Thymus (tissue), 11 donors: ENCODE measurements at regions not wholly inside any gene's neighbourhood (a gene's known extent, or its start where the extent isn't known, plus 50 kb on each side); places are given as distances from the start of the nearest gene placed in this dataset.

Experiments used
- DNase-seq, 9 donors: peaks; one replicate each; pipeline ENCODE4 v3.0.0-alpha.2; 2013; ENCODE audit warnings: low spot score in 9 of 9, low read depth in 6 of 9, missing footprints in 1 of 9
- H3K27ac ChIP-seq, 2 donors: one replicate each; pipeline ENCODE4 v1.5.1; 2013; ENCODE audit warnings: control low read depth in 1 of 2, low read depth in 1 of 2, low read length in 1 of 2, mild to moderate bottlenecking in 1 of 2, moderate library complexity in 1 of 2
- H3K27me3 ChIP-seq, 2 donors: one replicate each; pipeline ENCODE4 v1.5.1; 2013; ENCODE audit warnings: low read length in 1 of 2; ENCODE audit not compliant: control insufficient read depth in 2 of 2, insufficient read depth in 1 of 2
- H3K36me3 ChIP-seq, 2 donors: one replicate each; pipeline ENCODE4 v1.5.1; 2013; ENCODE audit warnings: low read length in 1 of 2, mild to moderate bottlenecking in 1 of 2, moderate library complexity in 1 of 2; ENCODE audit not compliant: control insufficient read depth in 2 of 2, insufficient read depth in 2 of 2
- H3K4me1 ChIP-seq, 2 donors: one replicate each; pipeline ENCODE4 v1.5.1; 2013; ENCODE audit warnings: low read length in 2 of 2; ENCODE audit not compliant: control insufficient read depth in 2 of 2, insufficient read depth in 2 of 2
- H3K4me3 ChIP-seq, 2 donors: one replicate each; pipeline ENCODE4 v1.5.1; 2013; ENCODE audit warnings: low read length in 2 of 2, control low read depth in 1 of 2, mild to moderate bottlenecking in 1 of 2
- H3K9me3 ChIP-seq, 2 donors: one replicate each; pipeline ENCODE4 v1.5.1; 2013; ENCODE audit warnings: low read length in 1 of 2, mild to moderate bottlenecking in 1 of 2; ENCODE audit not compliant: control insufficient read depth in 2 of 2, insufficient read depth in 1 of 2
- WGBS: extraction: QIAGEN DNeasy Blood & Tissue Kit; methylation state at CpG from one replicate; pipeline ENCODE4 v1.1.7; 2013; 5-methylcytosine and 5-hydroxymethylcytosine counted together
- donor health status: healthy.

GRCh38 chr2:75952173-75952572 lies 241.5 kb upstream of the GCFC2 start:
- Histone ChIP-seq H3K9me3 (no peaks in the 10 kb centered on the region), H3K4me1 (no peaks in the 10 kb centered on the region), H3K36me3 (no peaks in the 10 kb centered on the region), H3K27ac (no peak overlapping the region), H3K4me3 (no peak overlapping the region), H3K27me3 (no peaks in the 10 kb centered on the region)
- no peak for DNase-seq
- WGBS: 88% methylated on average over 1 of the region's 1 CpG

DNA sequence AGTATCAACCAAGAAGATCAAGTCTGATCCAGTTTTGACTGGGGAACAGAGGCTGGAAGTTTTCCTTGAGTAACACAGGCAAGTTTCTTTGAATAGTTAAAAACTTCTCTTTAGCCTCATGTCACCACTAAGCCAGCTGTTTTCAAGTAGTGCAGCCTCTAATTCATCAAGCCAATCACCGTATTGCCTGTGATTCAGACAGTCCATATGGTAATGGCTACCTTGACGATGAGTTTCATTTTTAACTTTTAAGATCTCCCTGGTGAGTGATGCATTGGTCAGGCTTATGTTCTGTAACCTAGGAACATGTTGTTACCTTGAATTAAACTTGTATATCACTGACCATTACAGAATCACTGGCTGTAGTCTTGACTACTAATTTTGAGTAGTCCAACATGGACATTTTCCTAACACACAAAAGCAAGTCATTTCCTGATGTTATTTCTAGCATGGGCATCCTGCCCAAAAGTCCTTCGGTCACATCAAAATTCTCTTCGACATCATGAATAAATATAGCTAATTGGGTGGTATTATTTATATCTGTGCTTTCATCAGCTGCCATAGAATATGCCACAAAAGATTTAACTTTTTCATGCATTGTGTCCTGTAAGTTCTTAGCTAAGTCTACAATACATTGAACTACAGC lies 238.8 kb upstream of the GCFC2 start:
- no peaks in the 10 kb centered on the region for H3K36me3 ChIP-seq
- no peak for DNase-seq
- 85% methylated on average over 4 of the region's 4 CpGs for WGBS
- no peaks in the 10 kb centered on the region for H3K27me3 ChIP-seq
- H3K9me3 ChIP-seq: no peaks in the 10 kb centered on the region
- H3K4me3 ChIP-seq: no peak overlapping the region
- H3K4me1 ChIP-seq: no peaks in the 10 kb centered on the region
- no peak overlapping the region for H3K27ac ChIP-seq

GRCh38 chr2:75936311-75936710 lies 225.6 kb upstream of the GCFC2 start:
- 90% methylated on average over 4 of the region's 4 CpGs for WGBS

GRCh38 chr2:75932996-75933395 lies 222.3 kb upstream of the GCFC2 start:
- Histone ChIP-seq H3K4me3 (no peak overlapping the region), H3K4me1 (no peaks in the 10 kb centered on the region), H3K27ac (no peak overlapping the region), H3K27me3 (no peaks in the 10 kb centered on the region), H3K9me3 (no peaks in the 10 kb centered on the region), H3K36me3 (no peaks in the 10 kb centered on the region)
- no peak for DNase-seq
- WGBS: 69% methylated on average over 2 of the region's 2 CpGs

More at GRCh38 chr2:75936311-75936710, 225.6 kb upstream of the GCFC2 start:
- Histone ChIP-seq H3K36me3 (no peaks in the 10 kb centered on the region), H3K4me1 (no peaks in the 10 kb centered on the region), H3K27me3 (no peaks in the 10 kb centered on the region), H3K4me3 (no peak overlapping the region), H3K9me3 (no peaks in the 10 kb centered on the region), H3K27ac (no peak overlapping the region)
- no peak for DNase-seq

- Histone ChIP-seq H3K4me3 (no peak overlapping the region), H3K4me1 (no peaks in the 10 kb centered on the region), H3K36me3 (no peaks in the 10 kb centered on the region), H3K9me3 (no peaks in the 10 kb centered on the region), H3K27me3 (no peaks in the 10 kb centered on the region), H3K27ac (no peak overlapping the region)
- WGBS: 93% methylated on average over 2 of the region's 2 CpGs
- DNase-seq: no peak
Measured at GRCh38 chr2:75928093-75928492, 217.4 kb upstream of the GCFC2 start.

DNA sequence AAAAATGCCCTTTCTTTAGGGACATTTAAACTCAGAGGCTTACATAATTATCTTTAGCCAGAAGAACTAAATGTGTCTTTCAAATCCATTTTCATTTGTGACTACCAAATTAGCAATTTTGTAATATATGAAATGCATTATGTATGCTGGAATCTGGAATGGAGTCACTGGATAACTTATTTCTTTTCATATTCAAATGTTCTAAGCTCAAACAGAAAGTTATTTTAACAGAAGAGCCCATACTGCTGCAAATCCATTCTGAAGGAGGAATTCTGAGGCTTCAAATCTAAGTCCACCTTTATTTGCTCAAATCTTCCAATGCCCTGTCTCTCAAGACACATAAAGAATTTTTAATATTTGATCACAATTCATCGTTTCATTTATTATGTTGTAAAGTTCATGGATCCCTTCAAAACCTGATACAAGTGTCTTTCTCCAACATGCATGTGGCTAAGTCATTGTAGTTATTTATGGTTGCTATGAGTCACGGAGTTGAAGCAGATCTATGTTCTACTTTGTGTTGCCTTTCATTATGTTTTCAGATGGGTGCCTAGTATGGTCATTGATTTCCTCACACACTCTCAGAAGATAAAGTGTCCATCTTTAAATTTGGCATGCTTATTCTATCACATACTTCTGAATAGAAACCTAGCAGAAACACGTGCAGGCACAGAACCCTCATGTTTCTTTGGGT lies 214.8 kb upstream of the GCFC2 start:
- H3K4me3 ChIP-seq: no peak overlapping the region
- DNase-seq: no peak
- no peaks in the 10 kb centered on the region for H3K36me3 ChIP-seq
- no peaks in the 10 kb centered on the region for H3K4me1 ChIP-seq
- H3K27ac ChIP-seq: no peak overlapping the region
- no peaks in the 10 kb centered on the region for H3K27me3 ChIP-seq
- 90% methylated on average over 3 of the region's 3 CpGs for WGBS
- H3K9me3 ChIP-seq: no peaks in the 10 kb centered on the region

DNA sequence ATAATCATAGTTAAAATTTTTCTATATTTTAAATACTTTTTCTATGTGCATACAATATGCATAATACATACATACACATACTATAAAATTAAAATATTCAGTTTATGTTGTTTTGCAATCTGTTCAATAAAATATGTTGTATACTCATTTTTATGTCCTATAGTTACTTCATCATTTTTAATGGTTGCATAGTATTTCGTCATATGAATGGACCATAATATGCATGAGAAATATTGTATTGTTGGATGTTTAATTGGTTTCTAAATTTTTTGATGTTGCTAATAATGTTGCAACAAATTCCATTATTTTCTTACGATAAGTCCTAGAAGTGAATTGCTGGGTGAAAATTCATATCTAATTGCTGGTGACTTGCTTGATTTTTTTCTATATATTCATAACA lies 211.5 kb upstream of the GCFC2 start:
- H3K27me3 ChIP-seq: no peaks in the 10 kb centered on the region
- no peaks in the 10 kb centered on the region for H3K9me3 ChIP-seq
- H3K4me3 ChIP-seq: no peak overlapping the region
- H3K4me1 ChIP-seq: no peaks in the 10 kb centered on the region
- H3K36me3 ChIP-seq: no peaks in the 10 kb centered on the region
- DNase-seq: no peak
- no peak overlapping the region for H3K27ac ChIP-seq
- 67% methylated on average over 2 of the region's 2 CpGs for WGBS

- Histone ChIP-seq H3K36me3 (no peaks in the 10 kb centered on the region), H3K27me3 (no peaks in the 10 kb centered on the region), H3K4me1 (no peaks in the 10 kb centered on the region), H3K27ac (no peak overlapping the region), H3K9me3 (no peaks in the 10 kb centered on the region), H3K4me3 (no peak overlapping the region)
- no peak for DNase-seq
- 64% methylated on average over 8 of the region's 8 CpGs for WGBS
Measured at GRCh38 chr2:75920859-75921551, 210.3 kb upstream of the GCFC2 start.

DNA sequence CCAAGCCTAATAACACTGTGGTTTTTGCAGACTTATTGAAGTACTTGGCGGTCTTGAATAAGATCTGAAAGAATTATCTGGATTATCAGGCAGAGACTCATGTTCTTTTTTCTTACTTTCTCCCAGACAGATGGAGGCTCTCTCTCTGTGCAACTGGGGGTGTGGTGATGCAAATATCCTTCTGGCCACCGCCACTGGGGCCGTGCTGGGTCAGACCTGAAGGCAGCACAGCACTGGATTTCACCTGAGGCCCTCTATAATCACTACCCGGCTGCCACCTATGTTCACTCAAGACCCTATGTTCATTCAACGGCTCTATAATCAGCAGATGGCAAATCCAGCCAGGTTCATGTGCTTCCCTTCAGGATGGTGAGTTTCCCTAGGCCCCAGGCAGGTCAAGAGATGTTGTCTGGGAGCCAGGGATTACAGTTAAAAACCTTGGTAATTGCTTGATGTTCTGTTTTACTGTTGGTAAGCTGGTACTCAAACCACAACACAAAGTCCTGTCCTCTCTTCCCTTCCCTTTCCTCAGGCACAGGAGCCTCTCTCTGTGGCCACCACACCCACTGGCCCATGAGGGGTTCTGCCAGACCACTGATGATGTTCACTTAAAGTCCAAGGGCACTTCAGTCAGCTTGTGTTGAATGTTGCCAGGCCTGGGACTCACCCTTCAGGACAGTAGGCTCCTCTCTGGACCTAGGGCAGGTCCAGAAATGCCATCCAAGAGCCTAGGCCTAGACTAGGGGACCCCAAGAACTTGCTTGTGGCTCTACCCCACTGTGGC lies 205.3 kb upstream of the GCFC2 start:
- H3K27ac ChIP-seq: no peak overlapping the region
- 83% methylated on average over 5 of the region's 5 CpGs for WGBS
- no peak for DNase-seq
- H3K27me3 ChIP-seq: no peaks in the 10 kb centered on the region
- no peaks in the 10 kb centered on the region for H3K9me3 ChIP-seq
- H3K4me3 ChIP-seq: no peak overlapping the region
- no peaks in the 10 kb centered on the region for H3K36me3 ChIP-seq
- H3K4me1 ChIP-seq: no peaks in the 10 kb centered on the region
